ENCODE measurements at regions not wholly inside any gene's neighbourhood (a gene's known extent, or its start where the extent isn't known, plus 50 kb on each side); places are given as distances from the start of the nearest gene placed in this dataset.

DNA sequence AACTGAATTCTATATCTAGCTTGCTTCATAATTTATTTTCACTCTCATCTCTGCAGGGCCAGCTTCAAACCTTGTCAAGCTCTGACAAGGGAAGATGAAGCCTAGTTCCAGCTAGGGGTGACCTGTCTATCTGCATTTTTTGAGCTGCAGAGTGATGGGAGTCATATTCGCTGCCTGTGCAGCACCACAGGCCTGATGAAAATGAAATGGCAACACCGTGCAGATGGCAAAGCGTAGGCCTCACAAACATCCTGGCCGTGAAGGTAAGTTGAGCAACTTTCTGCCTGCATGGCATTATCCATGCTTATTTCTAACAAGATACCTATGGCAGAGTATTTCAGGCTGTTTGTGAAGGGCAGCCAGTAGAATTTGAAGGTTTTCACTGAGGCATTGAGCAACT lies 86.4 kb upstream of the C1QTNF9B start:
- DNase-seq (ENCODE audit: low spot score) = no peak

- DNase-seq (ENCODE audit: low spot score) = no peak
These were observed 87.2 kb upstream of the C1QTNF9B start for GRCh38 chr13:23984546-23984945.

DNA sequence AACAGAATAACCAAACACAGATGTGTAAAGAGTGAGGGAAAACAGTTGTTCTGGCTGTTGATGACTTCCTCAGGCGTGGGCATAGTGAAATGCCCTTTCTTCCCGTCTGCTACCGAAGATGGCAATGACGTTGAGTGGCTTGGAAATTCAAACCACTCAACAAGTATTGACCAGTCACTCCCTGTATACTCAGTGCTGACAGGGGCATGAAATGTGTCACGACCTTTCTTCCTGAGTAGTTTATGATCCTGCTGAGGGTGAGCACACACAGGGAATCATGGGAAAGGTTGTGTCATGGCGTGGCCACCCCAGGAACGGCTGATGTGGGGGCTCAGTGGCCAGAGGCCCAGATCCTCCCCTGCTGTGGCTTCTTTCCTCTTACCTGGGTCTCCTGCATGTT lies 87.8 kb upstream of the C1QTNF9B start:
- DNase-seq (ENCODE audit: low spot score) = no peak

- no peak for DNase-seq (ENCODE audit: low spot score)
These were observed 88.5 kb upstream of the C1QTNF9B start for GRCh38 chr13:23985839-23986238.

DNA sequence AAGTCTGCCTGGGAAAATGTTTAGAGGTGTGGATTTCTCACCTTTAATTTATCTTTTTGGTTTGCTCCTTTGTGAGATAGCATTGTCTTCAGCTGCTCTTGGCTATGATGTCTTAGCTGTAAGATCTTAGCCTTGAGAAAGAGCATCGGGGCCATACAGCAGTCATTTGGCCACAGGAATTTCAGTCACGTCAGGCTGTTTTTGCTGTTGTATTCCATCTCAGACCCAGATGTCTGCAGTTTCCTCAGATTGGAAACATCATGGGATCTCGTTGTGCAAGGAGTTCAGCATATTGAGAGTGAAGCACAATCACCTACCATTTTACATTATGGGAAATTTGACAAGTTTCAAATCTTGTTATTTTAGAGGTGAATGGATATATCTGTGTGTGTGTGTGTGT lies 89.3 kb upstream of the C1QTNF9B start:
- no peak for DNase-seq (ENCODE audit: low spot score)

DNA sequence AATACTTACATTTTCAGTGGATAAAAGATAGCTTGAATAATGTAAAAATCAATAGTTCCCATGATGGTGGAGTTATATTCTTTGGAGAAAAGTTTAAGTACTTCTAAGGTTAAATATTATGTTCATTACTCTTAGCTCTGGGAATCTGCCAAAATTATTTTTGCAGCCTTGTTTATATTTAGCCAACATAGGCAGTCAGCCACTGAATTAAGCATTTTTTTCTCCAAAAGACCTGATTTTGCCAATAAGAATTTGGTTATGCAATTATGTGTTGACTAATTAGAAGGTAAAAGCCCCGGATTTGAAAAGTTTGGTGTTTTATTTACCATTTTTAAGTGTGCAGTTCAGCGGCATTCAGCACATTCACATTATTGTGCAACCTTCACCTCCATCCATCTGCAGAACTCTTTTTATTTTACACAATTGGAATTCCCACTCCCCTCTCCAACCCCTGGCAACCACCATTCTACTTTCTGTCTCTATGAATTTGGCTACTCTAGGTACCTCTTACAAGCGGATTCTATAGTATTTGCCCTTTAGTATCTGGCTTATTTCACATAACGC lies 90.1 kb upstream of the C1QTNF9B start:
- no peak for DNase-seq (ENCODE audit: low spot score)

- no peak for DNase-seq (ENCODE audit: low spot score)
These were observed 91.3 kb upstream of the C1QTNF9B start for GRCh38 chr13:23988546-23989122.

DNA sequence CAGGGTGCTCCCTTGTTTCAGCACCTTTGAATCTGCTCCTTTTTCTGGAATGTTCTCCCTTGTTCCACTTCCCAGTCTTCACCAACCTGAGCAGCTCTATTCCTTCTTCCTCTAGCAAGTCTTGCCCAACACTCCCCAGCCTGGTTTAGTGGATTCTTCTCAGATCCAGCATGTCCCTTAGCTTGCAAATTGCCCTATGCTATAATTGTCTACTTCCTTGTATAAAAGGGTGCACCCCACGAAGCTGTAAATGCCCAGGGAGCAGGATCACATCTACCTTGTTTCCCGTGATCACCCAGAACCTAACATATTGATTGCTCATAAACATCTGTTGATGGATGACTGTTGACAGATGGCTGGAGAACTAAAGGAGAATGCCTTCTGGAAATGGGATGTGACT lies 93.2 kb upstream of the C1QTNF9B start:
- DNase-seq (ENCODE audit: low spot score) = no peak

GRCh38 chr13:23991119-23991518 lies 93.8 kb upstream of the C1QTNF9B start:
- no peak for DNase-seq (ENCODE audit: low spot score)

GRCh38 chr13:23992781-23993679 lies 95.7 kb upstream of the C1QTNF9B start:
- no peak for DNase-seq (ENCODE audit: low spot score)

DNA sequence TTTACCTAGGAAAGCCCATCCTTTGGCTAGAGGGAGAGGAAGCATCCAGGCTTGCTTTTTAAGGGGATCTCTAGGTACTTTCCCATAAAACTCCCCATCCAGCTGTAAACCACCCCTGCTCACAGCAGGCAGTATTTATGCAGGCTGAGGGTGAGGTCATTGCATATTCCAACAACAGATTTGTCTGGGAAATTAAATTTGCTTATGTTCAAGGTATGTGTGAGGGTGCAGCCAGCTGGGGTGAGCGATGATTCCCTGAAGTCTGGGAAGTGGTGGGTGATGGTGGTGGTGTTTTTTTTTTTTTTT lies 96.3 kb upstream of the C1QTNF9B start:
- no peak for DNase-seq (ENCODE audit: low spot score)

GRCh38 chr13:23995283-23996073 lies 98.2 kb upstream of the C1QTNF9B start:
- no peak for DNase-seq (ENCODE audit: low spot score)

DNA sequence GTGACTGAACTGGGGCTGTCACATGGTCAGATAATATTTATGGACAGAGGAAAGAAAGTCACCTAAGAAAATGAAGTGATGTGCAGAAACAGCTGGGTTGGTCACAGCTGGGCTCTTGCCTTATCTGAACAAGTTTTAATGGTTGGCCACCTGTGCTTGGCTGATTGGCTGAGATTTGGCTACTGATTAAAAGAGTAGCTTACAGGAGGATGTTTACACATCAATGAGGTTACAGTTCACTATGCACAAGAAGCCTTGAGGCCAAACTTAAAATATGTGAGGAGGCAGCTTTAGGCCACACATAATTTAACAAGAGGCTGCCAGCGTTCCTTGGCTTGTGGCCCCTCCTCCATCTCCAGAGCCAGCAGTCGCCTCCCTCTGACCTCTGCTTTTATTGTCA lies 99.2 kb upstream of the C1QTNF9B start:
- DNase-seq (ENCODE audit: low spot score) = no peak

DNA sequence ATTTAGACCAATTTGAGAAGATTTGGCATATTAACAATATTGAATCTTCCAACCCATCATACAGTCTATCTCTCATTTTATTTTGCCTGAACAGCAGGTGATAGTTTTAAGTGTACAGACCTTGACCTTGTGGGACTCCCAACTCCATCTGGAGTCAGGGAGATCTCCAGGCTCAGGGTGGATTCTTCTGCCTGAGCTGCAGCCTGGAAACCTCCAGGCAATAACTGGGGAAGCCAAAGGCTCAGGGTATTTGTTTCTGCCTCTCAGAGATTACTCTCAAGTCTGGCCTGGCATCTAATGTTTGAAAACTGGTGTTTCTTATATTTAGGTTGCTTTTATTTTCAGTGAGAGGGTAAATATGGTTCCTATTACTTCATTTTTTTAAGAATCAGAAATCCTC lies 102.1 kb upstream of the C1QTNF9B start:
- DNase-seq (ENCODE audit: low spot score) = no peak

- no peak for DNase-seq (ENCODE audit: low spot score)
These were observed 105.0 kb upstream of the C1QTNF9B start for GRCh38 chr13:24002206-24002815.

DNA sequence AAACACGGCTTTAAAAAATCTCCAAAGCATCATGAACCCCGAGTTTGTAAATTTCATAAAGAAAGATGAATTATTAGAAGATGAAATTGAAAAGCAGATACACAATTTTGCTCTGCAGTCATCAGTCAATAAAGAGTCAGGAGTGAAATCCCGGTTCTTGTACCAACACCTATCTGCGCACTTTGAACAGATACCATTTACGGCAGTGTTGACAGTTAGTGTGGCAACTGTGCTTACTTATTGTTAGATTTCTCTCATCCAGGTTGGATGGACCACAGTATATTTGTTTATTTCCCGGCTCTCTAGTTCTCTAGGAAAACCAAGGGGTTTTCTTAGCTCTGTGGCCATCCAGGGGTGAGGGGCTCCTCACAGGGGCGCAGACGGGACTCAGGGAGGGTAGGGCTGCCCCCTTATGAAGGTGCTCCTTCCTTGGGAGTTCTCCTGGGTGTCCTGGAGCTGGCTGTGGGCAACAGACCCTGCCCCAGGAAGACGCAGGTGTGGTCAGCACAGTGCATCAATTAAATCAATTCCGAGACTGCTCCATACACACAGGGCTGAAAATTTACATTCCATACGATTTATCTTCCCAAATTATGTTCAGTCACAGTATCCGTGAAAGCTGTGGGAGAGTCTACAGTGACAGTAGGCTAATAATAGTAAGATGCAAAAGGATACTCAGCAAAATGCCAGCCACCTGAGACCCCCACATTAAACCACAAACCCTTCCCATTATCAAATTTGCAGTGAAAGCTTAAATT lies 107.0 kb upstream of the C1QTNF9B start:
- no peak for DNase-seq (ENCODE audit: low spot score)

DNA sequence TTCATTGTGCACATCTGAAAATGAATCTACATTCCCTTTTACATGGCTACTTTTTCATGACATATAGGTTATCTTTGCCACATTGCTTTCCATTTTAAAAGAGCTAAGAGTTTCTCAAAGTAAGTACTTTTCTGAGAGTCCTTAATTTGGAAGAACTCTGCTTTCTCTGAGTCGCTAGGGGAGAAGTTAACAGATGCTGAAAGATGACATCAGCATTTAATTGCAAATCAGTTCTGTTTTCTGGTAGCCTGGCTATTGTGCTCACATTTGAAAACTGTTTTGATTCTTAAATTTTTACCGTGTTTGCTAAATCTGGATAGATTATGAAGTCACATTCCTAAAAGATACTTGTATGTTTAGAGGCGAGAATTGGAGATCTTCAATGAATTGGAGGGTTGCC lies 107.7 kb upstream of the C1QTNF9B start:
- no peak for DNase-seq (ENCODE audit: low spot score)

DNA sequence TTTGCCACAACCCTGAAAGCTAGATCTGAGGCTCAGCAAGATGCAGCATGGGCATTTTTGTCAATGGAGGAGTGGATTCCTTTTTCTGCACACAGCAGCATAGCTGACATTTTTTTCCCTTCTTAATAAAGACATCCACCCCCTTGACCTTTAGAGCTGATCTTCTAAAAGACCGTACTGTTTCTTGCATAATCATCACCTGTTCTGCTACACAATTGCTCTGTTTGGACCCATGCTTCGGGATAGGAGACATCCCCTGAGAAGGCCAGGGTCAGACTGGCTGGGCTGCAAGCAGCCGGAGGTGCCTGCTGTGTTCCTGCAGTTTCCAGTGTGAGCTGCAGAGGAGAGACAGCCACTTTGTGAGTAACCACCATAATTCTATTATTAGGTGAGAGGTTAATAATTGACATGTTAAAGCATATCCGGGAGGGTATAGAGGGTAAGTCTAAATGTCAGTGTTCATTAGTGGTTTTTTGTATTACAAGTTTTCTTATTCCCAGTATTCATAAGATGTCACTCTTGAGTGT lies 108.5 kb upstream of the C1QTNF9B start:
- no peak for DNase-seq (ENCODE audit: low spot score)

DNA sequence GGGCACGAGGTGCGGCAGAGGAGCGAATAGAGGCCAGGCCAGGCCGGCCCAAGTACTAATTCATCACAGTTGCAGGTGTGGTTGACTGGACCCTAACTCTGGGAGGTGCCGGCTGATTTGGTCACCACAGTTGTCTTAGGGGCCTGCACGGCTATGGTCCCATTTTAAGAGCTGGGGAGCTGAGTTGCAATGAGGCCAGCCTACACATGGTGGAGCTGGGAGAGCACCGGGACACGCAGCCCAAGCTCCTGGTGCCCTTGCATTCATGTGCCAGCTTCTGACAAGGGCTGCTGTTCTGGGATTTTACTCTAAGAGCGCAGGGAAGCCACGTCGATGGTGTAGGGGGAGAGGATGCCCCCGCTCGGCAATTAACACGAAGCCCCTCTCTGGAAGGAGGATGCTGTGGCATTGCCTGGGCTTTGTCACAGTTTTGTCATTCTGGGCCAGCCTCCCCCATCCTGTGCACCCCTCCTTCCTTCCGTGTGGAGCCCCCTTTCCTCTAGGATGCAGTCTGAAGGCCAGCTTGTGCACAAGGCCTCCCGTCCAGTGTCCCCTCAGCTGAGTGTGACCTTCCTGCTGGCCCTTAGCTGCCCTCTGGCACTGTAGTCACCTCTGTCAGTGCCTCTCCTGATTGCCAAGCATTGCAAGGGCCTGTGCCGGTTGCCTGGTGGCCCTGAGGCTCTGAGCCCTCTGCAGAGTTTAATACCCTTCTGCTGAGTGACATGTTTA lies 109.4 kb upstream of the C1QTNF9B start:
- no peak for DNase-seq (ENCODE audit: low spot score)

- DNase-seq (ENCODE audit: low spot score) = no peak
These were observed 110.8 kb upstream of the C1QTNF9B start for GRCh38 chr13:24007979-24008620.

Data from cerebellar cortex (tissue), 1 donor.